ENCODE measurements at regions not wholly inside any gene's neighbourhood (a gene's known extent, or its start where the extent isn't known, plus 50 kb on each side); places are given as distances from the start of the nearest gene placed in this dataset.

- TF ChIP-seq TAF1 (IDR thresholded peaks at IDR 0.05; ENCODE audit: low read depth, low read length) (no peak), POU2F2 (IDR thresholded peaks at IDR 0.05; ENCODE audit: low read depth, low read length) (no peak), POLR2AphosphoS5 (IDR thresholded peaks at IDR 0.05; ENCODE audit: low read depth, low read length) (no peak)
Observed at GRCh38 chr3:83770664-83771402, 1188.0 kb upstream of the CADM2 start.

Data from GM12891 (cell line).